Upper lobe of left lung (tissue), 4 donors: ENCODE measurements at regions not wholly inside any gene's neighbourhood (a gene's known extent, or its start where the extent isn't known, plus 50 kb on each side); places are given as distances from the start of the nearest gene placed in this dataset.

Experiments
- CTCF ChIP-seq, 6 experiments: fragments of 450-650 bp in 4 of 6; fragments of 200-600 bp in 2 of 6; sonication (generic) in 2 of 6; IDR thresholded peaks; one replicate each; pipeline ENCODE4 v1.5.1; 2016 to 2019; ENCODE audit warnings: antibody characterized with exemption in 6 of 6
- POLR2A ChIP-seq, 4 donors: fragments of 450-650 bp; IDR thresholded peaks; one replicate each; pipeline ENCODE4 v1.5.1; 2016 to 2017; ENCODE audit warnings: antibody characterized with exemption in 4 of 4, mild to moderate bottlenecking in 2 of 4
- POLR2AphosphoS5 ChIP-seq, 2 donors: sonication (generic); formaldehyde crosslinking; IDR thresholded peaks; one replicate each; pipeline ENCODE4 v1.5.1; 2017; ENCODE audit warnings: antibody characterized with exemption in 2 of 2

GRCh38 chr3:83655083-83655482 is 1303.7 kb upstream of the CADM2 start:
- TF ChIP-seq CTCF (IDR thresholded peaks at IDR 0.05) (no peak), POLR2AphosphoS5 (IDR thresholded peaks at IDR 0.05) (no peak), POLR2A (IDR thresholded peaks at IDR 0.05) (no peak)
